HEK293 (cell line): ENCODE measurements at regions not wholly inside any gene's neighbourhood (a gene's known extent, or its start where the extent isn't known, plus 50 kb on each side); places are given as distances from the start of the nearest gene placed in this dataset.

ENCODE experiments used
- CTCF ChIA-PET: fragments of 350-600 bp; formaldehyde crosslinking; extraction: SDS; loops from one replicate; lab custom pipeline; 2021; ENCODE audit warnings: antibody characterized with exemption; lab: Yijun Ruan, JAX
- POLR2A ChIA-PET: fragments of 300-600 bp; formaldehyde crosslinking; extraction: SDS; loops from one replicate; lab custom pipeline; 2020; ENCODE audit warnings: antibody characterized with exemption, inconsistent platforms; lab: Yijun Ruan, JAX
- H3K27ac ChIP-seq: fragments of 200-500 bp; sonication (Bioruptor generic); 2 replicates; pipeline ENCODE4 v1.5.1; 2014; ENCODE audit warnings: low read depth, low read length, control low read depth, inconsistent platforms; ENCODE audit errors: extremely low read depth
- H3K36me3 ChIP-seq, 2 experiments: fragments of 200-500 bp in 1 of 2; sonication (Bioruptor generic) in 1 of 2; 1 replicate in 1 of 2; 2 replicates in 1 of 2; pipeline ENCODE4 v1.5.1; 2014 to 2017; ENCODE audit warnings: inconsistent platforms in 2 of 2, low read length in 2 of 2; ENCODE audit not compliant: control insufficient read depth in 2 of 2, insufficient read depth in 1 of 2
- H3K4me1 ChIP-seq: fragments of 200-500 bp; sonication (Bioruptor generic); 2 replicates; pipeline ENCODE4 v1.5.1; 2014; ENCODE audit warnings: mild to moderate bottlenecking, low read length, inconsistent platforms; ENCODE audit not compliant: control insufficient read depth, insufficient read depth
- H3K4me3 ChIP-seq: 2 replicates; pipeline ENCODE4 v1.5.1; 2011; ENCODE audit warnings: low read depth, mild to moderate bottlenecking, control low read depth, low read length, moderate library complexity
- H3K9me3 ChIP-seq: fragments of 200-500 bp; sonication (Bioruptor generic); 2 replicates; pipeline ENCODE4 v1.5.1; 2014; ENCODE audit warnings: low read depth, low read length, inconsistent platforms; ENCODE audit not compliant: control insufficient read depth, insufficient read depth
- GFI1B ChIP-seq: fragments of 450-650 bp; formaldehyde crosslinking; IDR thresholded peaks from 2 replicates; pipeline ENCODE4 v1.5.1; 2016; ENCODE audit warnings: missing biosample characterization, missing genetic modification characterization
- KLF9 ChIP-seq: fragments of 450-650 bp; formaldehyde crosslinking; IDR thresholded peaks from 2 replicates; pipeline ENCODE4 v1.5.1; 2016; ENCODE audit warnings: missing biosample characterization, missing genetic modification characterization, low read depth
- MEIS1 ChIP-seq: sonication (generic); formaldehyde crosslinking; IDR thresholded peaks from 2 replicates; pipeline ENCODE4 v1.8.1; 2022; ENCODE audit warnings: missing genetic modification reagents, mild to moderate bottlenecking, borderline replicate concordance
- REST ChIP-seq: fragments of 450-650 bp; formaldehyde crosslinking; IDR thresholded peaks from 2 replicates; pipeline ENCODE4 v1.5.1; 2016; ENCODE audit warnings: missing biosample characterization, missing genetic modification characterization
- SCRT2 ChIP-seq: fragments of 450-650 bp; formaldehyde crosslinking; IDR thresholded peaks from 2 replicates; pipeline ENCODE4 v1.5.1; 2016; ENCODE audit warnings: missing biosample characterization, missing genetic modification characterization
- ZBTB26 ChIP-seq: fragments of 450-650 bp; formaldehyde crosslinking; optimal IDR thresholded peaks from 2 replicates; pipeline ENCODE3; 2016; ENCODE audit warnings: missing biosample characterization, mild to moderate bottlenecking, missing genetic modification characterization
- ZBTB7A ChIP-seq: fragments of 450-650 bp; formaldehyde crosslinking; IDR thresholded peaks from 2 replicates; pipeline ENCODE4 v1.5.1; 2016; ENCODE audit warnings: low read depth, missing biosample characterization, missing genetic modification characterization
- ZNF184 ChIP-seq: fragments of 450-650 bp; IDR thresholded peaks from 2 replicates; pipeline ENCODE4 v1.5.1; 2018; ENCODE audit warnings: missing biosample characterization, mild to moderate bottlenecking, missing genetic modification characterization
- ZNF274 ChIP-seq, 2 experiments: fragments of 200-500 bp in 1 of 2; fragments of 450-650 bp in 1 of 2; sonication (Bioruptor generic) in 1 of 2; formaldehyde crosslinking in 1 of 2; IDR thresholded peaks; 2 replicates each; pipeline versions ENCODE4 v1.5.1 to v1.6.1; 2014 to 2016; ENCODE audit warnings: borderline replicate concordance in 1 of 2, inconsistent platforms in 1 of 2, low read length in 1 of 2, missing biosample characterization in 1 of 2, missing genetic modification characterization in 1 of 2
- ZNF366 ChIP-seq: fragments of 450-650 bp; formaldehyde crosslinking; conservative IDR thresholded peaks from 2 replicates; pipeline ENCODE4 v1.5.1; 2016; ENCODE audit warnings: missing biosample characterization, missing genetic modification characterization
- ZNF391 ChIP-seq: fragments of 450-650 bp; formaldehyde crosslinking; IDR thresholded peaks from 2 replicates; pipeline ENCODE4 v1.5.1; 2016; ENCODE audit warnings: low read depth, missing biosample characterization, missing genetic modification characterization, borderline replicate concordance
- ZNF398 ChIP-seq: fragments of 450-650 bp; formaldehyde crosslinking; IDR thresholded peaks from 2 replicates; pipeline ENCODE4 v1.5.1; 2017; ENCODE audit warnings: missing biosample characterization, missing genetic modification characterization
- ZNF404 ChIP-seq: fragments of 450-650 bp; formaldehyde crosslinking; IDR thresholded peaks from 2 replicates; pipeline ENCODE4 v1.5.1; 2017; ENCODE audit warnings: missing biosample characterization, missing genetic modification characterization
- ZNF48 ChIP-seq: fragments of 450-650 bp; formaldehyde crosslinking; IDR thresholded peaks from 2 replicates; pipeline ENCODE4 v1.5.1; 2016; ENCODE audit warnings: missing biosample characterization, missing genetic modification characterization
- ZNF549 ChIP-seq: fragments of 450-650 bp; IDR thresholded peaks from 2 replicates; pipeline ENCODE4 v1.5.1; 2018; ENCODE audit warnings: missing biosample characterization, missing genetic modification characterization, mild to moderate bottlenecking, inconsistent platforms, moderate library complexity
- ZNF843 ChIP-seq: fragments of 450-650 bp; formaldehyde crosslinking; IDR thresholded peaks from 2 replicates; pipeline ENCODE4 v1.5.1; 2016; ENCODE audit warnings: missing biosample characterization, missing genetic modification characterization
- ZSCAN4 ChIP-seq: fragments of 450-650 bp; formaldehyde crosslinking; IDR thresholded peaks from 2 replicates; pipeline ENCODE4 v1.5.1; 2017; ENCODE audit warnings: missing biosample characterization, missing genetic modification characterization

GRCh38 chr5:58046371-58046770, 413.5 kb downstream of the PLK2 start:
- H3K4me1 ChIP-seq, result no peaks in the 10 kb centered on the region
- no peaks in the 10 kb centered on the region for H3K9me3 ChIP-seq
- no peak overlapping the region for H3K4me3 ChIP-seq
- ChIA-PET CTCF (no interaction called here), POLR2A (no interaction called here)
- no peaks in the 10 kb centered on the region for H3K36me3 ChIP-seq
- peak; percentile 27; the same call in 1 of the 2 replicates for TF ChIP-seq SCRT2 (tag by site-specific recombination)
- TF ChIP-seq ZNF404 (tag by site-specific recombination), result no peak
- H3K27ac ChIP-seq, result no peak overlapping the region

GRCh38 chr5:58044166-58044565, 415.7 kb downstream of the PLK2 start:
- no peaks in the 10 kb centered on the region for H3K36me3 ChIP-seq
- TF ChIP-seq ZNF843 (tag by site-specific recombination) (no peak), ZNF184 (tag by site-specific recombination) (no peak), MEIS1 (CRISPR knock-in tag) (no peak), KLF9 (tag by site-specific recombination) (no peak), ZNF391 (tag by site-specific recombination) (no peak), ZSCAN4 (no peak), ZNF366 (tag by site-specific recombination) (no peak), ZNF549 (no peak), ZBTB7A (tag by site-specific recombination) (no peak), REST (tag by site-specific recombination) (no peak), ZNF274 (IDR thresholded peaks at IDR 0.05; ENCODE audit: low read length) (no peak), ZNF274 (tag by site-specific recombination; IDR thresholded peaks at IDR 0.05; ENCODE audit: borderline replicate concordance) (no peak), ZBTB26 (tag by site-specific recombination) (no peak), GFI1B (no peak), ZNF398 (no peak), ZNF48 (tag by site-specific recombination) (no peak)
- H3K4me3 ChIP-seq, result no peak overlapping the region
- ChIA-PET CTCF (interaction anchor here (0.7 kb wide), 1 partner anchor 741 kb away, joined by 3 read pairs; no protein-coding TSS in a partner anchor), POLR2A (no interaction called here)
- H3K9me3 ChIP-seq, result no peaks in the 10 kb centered on the region
- H3K27ac ChIP-seq, result no peak overlapping the region
- no peaks in the 10 kb centered on the region for H3K4me1 ChIP-seq
